ENCODE measurements at regions not wholly inside any gene's neighbourhood (a gene's known extent, or its start where the extent isn't known, plus 50 kb on each side); places are given as distances from the start of the nearest gene placed in this dataset.

GRCh38 chr13:65768545-65768944, 1461.6 kb downstream of the PCDH9 start (continued):
- no peak for TF ChIP-seq TIGD3 (CRISPR knock-in tag; IDR thresholded peaks at IDR 0.05; ENCODE audit: borderline replicate concordance)
- TF ChIP-seq MAX (IDR thresholded peaks at IDR 0.05), result no peak

- in situ Hi-C loops (cut with HindIII; ENCODE audit: extremely low pct_ligation_motif_present, low pct_unique_long_range_greater_than_20kb), result no loop called here
- Histone ChIP-seq H4K20me1 (ENCODE audit: insufficient read depth, low read length) (no peaks in the 10 kb centered on the region), H3K27me3 (ENCODE audit: control insufficient read depth in 1 of 2, insufficient read depth in 2 of 2, low read length in 2 of 2) (no peaks in the 10 kb centered on the region), H3K4me2 (ENCODE audit: low read depth, low read length) (no peak overlapping the region), H2AFZ (ENCODE audit: low read length) (no peak overlapping the region), H3K79me2 (ENCODE audit: insufficient read depth, low read length) (no peaks in the 10 kb centered on the region), H3K36me3 (replicated peaks in 1 of 2; ENCODE audit: control insufficient read depth in 1 of 2, insufficient read depth in 2 of 2, low read length in 2 of 2) (no peaks in the 10 kb centered on the region), H3K4me3 (replicated peaks in 1 of 3; ENCODE audit: insufficient read depth in 1 of 3, low read depth in 2 of 3, low read length in 3 of 3) (no peak overlapping the region), H3K9ac (ENCODE audit: insufficient read depth, low read depth, low read length) (no peak overlapping the region), H3K9me3 (ENCODE audit: low read length) (peaks cover 21% of the 10 kb centered on the region), H3K27ac (ENCODE audit: extremely low read length, insufficient read depth, low read length) (no peak overlapping the region), H3K4me1 (ENCODE audit: insufficient read depth, low read length) (no peaks in the 10 kb centered on the region)
- FAIRE-seq, result no peak
- CTCF ChIA-PET (ENCODE audit: low intra/inter-chr PET ratio, low total read pairs), result no interaction called here
- TF ChIP-seq ZZZ3 (CRISPR knock-in tag; IDR thresholded peaks at IDR 0.05; ENCODE audit: borderline replicate concordance), result no peak
- TF ChIP-seq AGO1 (IDR thresholded peaks at IDR 0.05; ENCODE audit: low read depth, low read length, poor library complexity, severe bottlenecking), result no peak
- no peak for TF ChIP-seq HMG20A (CRISPR knock-in tag; IDR thresholded peaks at IDR 0.05; ENCODE audit: borderline replicate concordance)
- no peak for TF ChIP-seq ZNF251 (CRISPR knock-in tag; IDR thresholded peaks at IDR 0.05)
- no peak for TF ChIP-seq ZNF333 (CRISPR knock-in tag; IDR thresholded peaks at IDR 0.05; ENCODE audit: borderline replicate concordance)
- no peak for TF ChIP-seq ZNF124 (CRISPR knock-in tag; IDR thresholded peaks at IDR 0.05)
- TF ChIP-seq TBP (CRISPR knock-in tag; IDR thresholded peaks at IDR 0.05), result no peak
- no peak for TF ChIP-seq TIGD3 (CRISPR knock-in tag; IDR thresholded peaks at IDR 0.05; ENCODE audit: borderline replicate concordance)
- TF ChIP-seq GATA4 (IDR thresholded peaks at IDR 0.05; ENCODE audit: borderline replicate concordance, low read depth), result no peak
- TF ChIP-seq CBX5 (CRISPR knock-in tag; IDR thresholded peaks at IDR 0.05; ENCODE audit: borderline replicate concordance), result no peak
- no TSS peak for BruUV-seq (replicated peaks)
- no peak for DNase-seq (ENCODE audit: low spot score)
- intact Hi-C loops (cut with micrococcal nuclease; ENCODE audit: unreplicated experiment), result no loop called here
- POLR2A ChIA-PET, result no interaction called here
- WGBS (ENCODE audit: low lambda C conversion rate), result 11% methylated on average over 4 of the region's 4 CpGs
- no peak for ATAC-seq
Observed at GRCh38 chr13:65763811-65764210, 1466.3 kb downstream of the PCDH9 start.
